ENCODE measurements at regions not wholly inside any gene's neighbourhood (a gene's known extent, or its start where the extent isn't known, plus 50 kb on each side); places are given as distances from the start of the nearest gene placed in this dataset.

DNA sequence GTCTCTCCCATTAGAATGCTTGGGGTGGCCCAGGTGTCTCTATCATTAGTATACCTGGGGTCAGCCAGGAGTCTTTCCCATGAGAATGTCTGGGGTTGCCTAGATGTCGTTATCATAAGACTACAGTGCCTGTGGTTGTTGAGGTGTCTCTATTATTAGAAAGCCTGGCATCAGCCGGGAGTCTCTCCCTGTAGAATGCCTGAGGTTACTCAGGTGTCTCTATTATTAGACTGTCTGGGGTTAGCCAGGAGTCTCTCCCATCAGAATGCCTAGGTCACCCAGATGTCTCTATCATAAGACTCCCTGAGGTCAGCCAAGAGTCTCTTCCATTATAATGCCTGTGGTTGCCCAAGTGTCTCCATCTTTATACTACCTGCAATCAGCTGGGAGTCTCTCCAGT lies 1541.1 kb downstream of the UQCRFS1 start:
- TF ChIP-seq, protein P1, sequence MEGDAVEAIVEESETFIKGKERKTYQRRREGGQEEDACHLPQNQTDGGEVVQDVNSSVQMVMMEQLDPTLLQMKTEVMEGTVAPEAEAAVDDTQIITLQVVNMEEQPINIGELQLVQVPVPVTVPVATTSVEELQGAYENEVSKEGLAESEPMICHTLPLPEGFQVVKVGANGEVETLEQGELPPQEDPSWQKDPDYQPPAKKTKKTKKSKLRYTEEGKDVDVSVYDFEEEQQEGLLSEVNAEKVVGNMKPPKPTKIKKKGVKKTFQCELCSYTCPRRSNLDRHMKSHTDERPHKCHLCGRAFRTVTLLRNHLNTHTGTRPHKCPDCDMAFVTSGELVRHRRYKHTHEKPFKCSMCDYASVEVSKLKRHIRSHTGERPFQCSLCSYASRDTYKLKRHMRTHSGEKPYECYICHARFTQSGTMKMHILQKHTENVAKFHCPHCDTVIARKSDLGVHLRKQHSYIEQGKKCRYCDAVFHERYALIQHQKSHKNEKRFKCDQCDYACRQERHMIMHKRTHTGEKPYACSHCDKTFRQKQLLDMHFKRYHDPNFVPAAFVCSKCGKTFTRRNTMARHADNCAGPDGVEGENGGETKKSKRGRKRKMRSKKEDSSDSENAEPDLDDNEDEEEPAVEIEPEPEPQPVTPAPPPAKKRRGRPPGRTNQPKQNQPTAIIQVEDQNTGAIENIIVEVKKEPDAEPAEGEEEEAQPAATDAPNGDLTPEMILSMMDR (conservative IDR thresholded peaks at IDR 0.05; ENCODE audit: low read depth, low read length) = no peak
- no peak for TF ChIP-seq EZH2 (IDR thresholded peaks at IDR 0.05; ENCODE audit: borderline replicate concordance, low read depth, low read length, poor library complexity, severe bottlenecking)
